GM21360 (cell line): ENCODE measurements at regions not wholly inside any gene's neighbourhood (a gene's known extent, or its start where the extent isn't known, plus 50 kb on each side); places are given as distances from the start of the nearest gene placed in this dataset.

Experiments
- ATAC-seq: cut with Tn5 transposase; IDR thresholded peaks from one replicate; pipeline ENCODE4 v1.9.1; 2021; ENCODE audit warnings: mild to moderate bottlenecking, moderate library complexity; ENCODE audit not compliant: unreplicated experiment

- ATAC-seq: no peak
Measured at GRCh38 chr9:14031810-14032209, 282.1 kb downstream of the NFIB start.

GRCh38 chr9:14031060-14031414 is 282.9 kb downstream of the NFIB start:
- ATAC-seq: no peak

GRCh38 chr9:14030375-14031059 is 283.4 kb downstream of the NFIB start:
- ATAC-seq: no peak

GRCh38 chr9:14029806-14030374 is 284.1 kb downstream of the NFIB start:
- ATAC-seq: no peak

GRCh38 chr9:14027116-14027800 is 286.7 kb downstream of the NFIB start:
- ATAC-seq: no peak

GRCh38 chr9:14025741-14026140 is 288.2 kb downstream of the NFIB start:
- no peak for ATAC-seq

- no peak for ATAC-seq
Measured at GRCh38 chr9:14023285-14023684, 290.7 kb downstream of the NFIB start.

- ATAC-seq: no peak
Measured at GRCh38 chr9:14021871-14022525, 291.9 kb downstream of the NFIB start.

- no peak for ATAC-seq
Measured at GRCh38 chr9:14018081-14018480, 295.9 kb downstream of the NFIB start.

- no peak for ATAC-seq
Measured at GRCh38 chr9:14014744-14015143, 299.2 kb downstream of the NFIB start.

GRCh38 chr9:14014218-14014617 is 299.7 kb downstream of the NFIB start:
- no peak for ATAC-seq

GRCh38 chr9:14011799-14012560 is 302.0 kb downstream of the NFIB start:
- no peak for ATAC-seq

GRCh38 chr9:14007190-14007769 is 306.7 kb downstream of the NFIB start:
- no peak for ATAC-seq

- ATAC-seq: no peak
Measured at GRCh38 chr9:14006386-14007187, 307.4 kb downstream of the NFIB start.

GRCh38 chr9:14004110-14004509 is 309.8 kb downstream of the NFIB start:
- ATAC-seq: no peak

- ATAC-seq: no peak
Measured at GRCh38 chr9:13994240-13994639, 319.7 kb downstream of the NFIB start.

GRCh38 chr9:13993632-13994185 is 320.2 kb downstream of the NFIB start:
- ATAC-seq: no peak

GRCh38 chr9:13992138-13993088 is 321.5 kb downstream of the NFIB start:
- no peak for ATAC-seq

- no peak for ATAC-seq
Measured at GRCh38 chr9:13991395-13991794, 322.5 kb downstream of the NFIB start.
